GM21447 (cell line): ENCODE measurements at regions not wholly inside any gene's neighbourhood (a gene's known extent, or its start where the extent isn't known, plus 50 kb on each side); places are given as distances from the start of the nearest gene placed in this dataset.
A peak's percentile ranks its signal among the peaks of the same experiment; 100 is the strongest.

Experiments used
- ATAC-seq: cut with Tn5 transposase; IDR thresholded peaks from one replicate; pipeline ENCODE4 v1.9.1; 2021; ENCODE audit not compliant: unreplicated experiment

GRCh38 chr9:107925749-107926297 lies 436.3 kb upstream of the KLF4 start:
- ATAC-seq = no peak

GRCh38 chr9:107922260-107922659 lies 432.7 kb upstream of the KLF4 start:
- ATAC-seq = no peak

DNA sequence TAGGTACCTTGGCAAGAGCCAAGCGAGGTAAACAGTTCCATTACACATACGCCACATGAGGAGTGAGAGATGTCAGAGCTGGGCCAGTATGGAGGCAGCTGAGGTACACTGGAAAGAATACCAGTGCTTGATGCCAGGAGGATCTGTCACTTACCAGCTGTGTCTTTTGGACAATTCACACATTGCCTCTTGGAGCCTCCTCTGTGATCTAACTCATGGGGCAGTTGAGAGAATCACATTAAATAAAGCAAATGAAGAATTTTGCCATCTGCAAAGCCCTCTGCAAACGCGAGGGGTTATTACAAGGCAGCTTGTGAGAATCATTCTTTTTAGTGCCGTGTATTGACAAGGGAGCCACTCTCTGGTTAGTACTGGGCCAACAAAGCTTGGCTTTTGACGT lies 429.7 kb upstream of the KLF4 start:
- no peak for ATAC-seq

GRCh38 chr9:107918749-107919148 lies 429.2 kb upstream of the KLF4 start:
- no peak for ATAC-seq

DNA sequence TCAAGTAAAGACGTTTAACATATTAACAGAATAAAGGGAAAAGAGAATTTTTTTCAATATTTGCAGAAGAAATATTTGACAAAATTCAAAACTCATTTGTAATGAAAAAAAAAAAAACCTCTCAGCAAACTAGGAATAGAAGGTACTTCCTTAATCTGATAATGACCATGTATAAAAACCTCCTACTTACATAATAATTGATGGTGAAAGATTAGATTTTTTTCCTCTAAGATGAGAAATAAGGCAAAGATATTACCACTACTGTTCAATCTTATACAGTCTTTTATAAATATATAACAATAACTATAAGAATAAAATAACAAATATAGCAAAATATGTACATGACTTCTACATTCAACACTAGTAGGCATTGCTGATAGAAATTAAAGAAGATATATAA lies 424.6 kb upstream of the KLF4 start:
- ATAC-seq = no peak

DNA sequence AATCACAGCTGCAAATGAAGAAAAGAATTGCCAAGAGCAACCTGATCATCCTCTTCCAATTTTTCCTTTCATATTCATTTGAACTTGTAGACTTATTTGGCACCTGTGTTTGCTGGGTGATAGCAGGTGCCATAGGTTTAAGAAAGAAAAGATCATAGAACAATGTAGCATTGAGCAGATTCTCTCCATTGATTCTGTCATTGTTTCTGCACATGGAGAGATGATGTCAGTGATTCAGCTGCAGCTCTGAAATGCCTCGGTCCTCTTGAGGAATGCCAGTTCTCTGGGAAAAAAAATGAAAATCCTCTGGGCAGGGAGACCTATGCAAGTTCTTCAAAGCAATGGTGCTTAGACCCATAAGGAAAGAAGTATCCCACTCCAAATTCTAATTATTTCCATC lies 418.1 kb upstream of the KLF4 start:
- no peak for ATAC-seq

DNA sequence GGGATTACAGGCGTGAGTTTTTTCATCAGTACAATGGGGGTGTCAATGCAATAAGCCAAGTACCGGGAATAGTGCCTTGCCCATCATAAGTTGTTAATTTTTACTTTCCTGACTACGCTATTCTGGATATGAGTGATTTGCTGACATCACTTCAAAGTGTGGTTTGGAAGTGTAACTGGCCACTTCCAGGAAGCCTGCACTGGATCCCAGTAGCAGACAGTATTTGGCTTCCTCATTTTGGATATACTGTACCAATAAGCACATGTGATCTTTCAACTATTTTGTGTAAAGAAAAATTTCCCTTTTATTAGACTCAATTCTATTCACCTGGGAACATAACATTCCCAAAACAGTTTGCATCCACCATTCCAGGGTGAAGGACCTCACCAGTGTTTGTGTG lies 417.7 kb upstream of the KLF4 start:
- no peak for ATAC-seq

DNA sequence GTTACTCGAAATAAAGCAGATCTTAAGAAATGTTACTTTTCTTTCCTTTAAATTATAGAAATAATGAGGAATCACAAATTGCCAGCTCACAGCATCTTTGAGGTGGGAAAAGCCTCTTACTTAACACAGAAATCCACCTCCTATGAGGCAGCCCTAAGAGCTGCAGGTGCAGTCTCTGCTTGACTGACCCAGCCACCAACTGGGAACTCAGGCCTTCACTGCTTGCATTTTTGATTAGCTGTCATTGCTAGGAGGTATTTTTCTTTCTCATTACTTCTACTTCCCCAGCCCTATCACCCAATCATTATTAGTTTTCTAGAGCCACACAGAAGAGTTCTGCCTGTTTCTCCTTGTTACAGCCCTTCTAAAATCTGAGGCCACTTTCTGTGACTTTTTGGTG lies 416.5 kb upstream of the KLF4 start:
- ATAC-seq = no peak

DNA sequence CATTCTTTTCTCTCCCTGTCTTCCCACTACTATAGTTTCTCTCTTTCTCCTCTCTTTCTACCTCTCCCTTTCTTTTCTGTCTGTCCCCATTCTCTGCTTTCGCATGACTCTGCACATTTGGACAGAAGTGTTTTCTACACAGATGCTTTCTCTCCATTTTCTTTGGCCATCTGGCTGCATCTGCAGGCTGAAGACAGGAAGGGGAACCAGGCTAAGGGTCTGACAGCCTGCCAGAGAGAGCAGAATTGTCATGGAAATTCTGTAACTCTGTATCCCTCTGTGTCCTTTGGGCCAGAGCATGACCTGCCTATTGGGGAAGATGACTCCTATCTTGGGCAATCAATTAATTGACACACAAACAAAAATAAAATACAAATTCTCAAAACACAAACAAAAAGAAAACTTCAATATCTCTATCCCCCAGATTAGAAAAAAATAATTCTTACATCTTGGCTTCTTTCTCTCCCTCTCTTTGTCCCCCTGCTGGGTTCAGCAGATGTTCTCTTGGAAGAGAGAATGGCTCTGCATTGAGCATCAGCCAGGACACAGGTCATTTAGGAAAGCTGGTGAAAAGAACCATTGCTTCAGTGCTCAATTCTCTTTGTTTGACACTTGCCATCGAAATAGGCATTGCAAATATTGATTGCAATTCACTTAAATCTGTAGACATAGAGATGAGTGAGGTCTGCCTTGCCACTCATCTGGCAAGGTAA lies 415.9 kb upstream of the KLF4 start:
- ATAC-seq = no peak

DNA sequence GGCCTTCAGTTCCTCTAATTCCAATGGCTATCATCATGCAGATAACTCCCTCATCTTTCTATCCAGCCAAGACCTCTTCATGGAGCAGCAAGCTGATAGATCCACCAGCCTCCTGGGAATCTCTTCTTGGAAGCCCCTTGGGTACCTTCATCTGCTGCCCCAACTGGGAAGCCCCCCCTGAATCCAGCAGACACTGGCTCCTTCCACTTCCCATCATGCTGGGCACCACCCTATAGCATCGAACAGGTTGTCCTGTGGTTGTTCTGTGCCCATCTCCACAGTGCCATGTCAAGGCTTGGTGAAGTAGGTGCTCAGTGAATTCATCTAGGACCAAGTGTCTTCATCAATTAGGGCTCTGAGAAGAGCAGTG lies 410.4 kb upstream of the KLF4 start:
- no peak for ATAC-seq

- ATAC-seq = no peak
Measured at GRCh38 chr9:107898761-107899160, 409.2 kb upstream of the KLF4 start.

- ATAC-seq = no peak
Measured at GRCh38 chr9:107896544-107896943, 407.0 kb upstream of the KLF4 start.

DNA sequence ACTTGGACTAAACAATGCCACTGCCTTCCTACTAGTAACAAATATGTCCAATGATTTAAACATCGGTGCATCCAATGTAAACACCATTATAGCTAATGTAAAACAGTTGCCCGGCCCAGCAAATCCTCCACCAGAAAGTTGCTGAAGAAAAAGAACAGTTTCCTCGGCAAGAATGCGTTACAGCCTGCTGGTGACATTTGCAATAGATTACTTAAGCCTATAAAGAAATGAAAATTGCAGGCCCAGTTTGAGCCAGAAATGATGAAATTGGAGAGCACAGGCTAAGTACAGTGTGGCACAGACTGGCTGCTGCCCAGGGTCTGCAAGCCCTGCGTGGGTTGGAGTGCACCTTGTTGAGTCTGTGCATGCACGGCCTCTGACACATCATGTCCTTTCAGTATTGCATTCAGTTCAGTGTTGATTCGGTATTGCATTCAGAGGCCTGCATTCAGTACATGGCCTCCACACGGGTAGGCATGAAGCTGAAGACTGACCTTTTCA lies 406.0 kb upstream of the KLF4 start:
- ATAC-seq = no peak

- ATAC-seq = no peak
Measured at GRCh38 chr9:107894572-107895261, 405.1 kb upstream of the KLF4 start.

- ATAC-seq = no peak
Measured at GRCh38 chr9:107890921-107891465, 401.4 kb upstream of the KLF4 start.

DNA sequence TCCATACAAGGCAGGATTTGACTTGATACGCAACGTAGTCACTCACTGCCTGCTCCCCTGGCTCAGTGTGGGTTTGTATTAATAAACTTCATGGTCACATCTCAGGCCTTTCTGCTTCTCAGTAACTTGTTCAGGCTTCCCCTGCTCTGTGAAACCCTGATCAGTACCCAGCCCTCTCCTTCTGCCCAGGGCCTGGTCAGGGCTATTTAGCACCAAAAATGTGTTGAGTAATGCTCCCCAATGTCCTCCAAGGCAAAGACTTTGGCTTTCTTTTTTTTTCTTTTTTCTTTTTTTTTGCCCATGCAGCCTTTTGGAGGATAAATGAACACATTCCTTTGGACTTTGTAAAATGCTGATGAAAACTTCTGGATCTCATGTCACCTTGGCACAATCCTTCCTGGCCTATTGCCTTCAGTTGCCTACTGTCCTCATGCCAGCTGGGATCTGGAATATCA lies 399.2 kb upstream of the KLF4 start:
- ATAC-seq = no peak

GRCh38 chr9:107886826-107887225 lies 397.3 kb upstream of the KLF4 start:
- ATAC-seq = no peak

DNA sequence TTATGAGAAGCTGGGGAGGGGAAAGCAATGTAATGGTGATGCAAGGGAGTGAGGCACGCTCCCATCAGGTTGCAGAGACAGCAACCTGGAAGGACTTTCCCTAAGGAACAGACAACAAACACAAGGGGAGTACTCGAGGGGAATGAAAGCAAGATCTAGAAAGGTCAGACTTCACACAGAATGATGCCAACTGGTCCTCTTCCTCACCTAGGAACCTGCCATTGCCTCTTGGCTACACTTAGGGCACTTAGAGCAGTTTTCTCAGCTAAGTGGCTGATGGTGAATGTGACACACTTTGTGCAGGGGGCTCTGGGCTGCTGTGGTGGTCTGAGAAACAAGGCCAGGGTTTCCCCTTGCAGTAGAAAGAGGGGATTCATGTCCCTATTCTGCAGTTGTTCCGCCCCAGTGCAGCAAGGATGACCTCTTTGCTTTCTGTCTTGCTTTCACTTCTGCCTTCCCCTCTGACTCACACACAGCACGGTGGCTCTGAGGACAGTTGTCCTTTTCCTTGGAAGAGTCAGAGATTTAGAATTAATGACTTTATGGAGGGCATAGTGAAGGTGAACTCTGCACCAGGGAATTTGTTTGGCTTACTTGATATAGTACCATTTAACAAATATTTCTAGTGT lies 394.0 kb upstream of the KLF4 start:
- peak; percentile 98 for ATAC-seq

DNA sequence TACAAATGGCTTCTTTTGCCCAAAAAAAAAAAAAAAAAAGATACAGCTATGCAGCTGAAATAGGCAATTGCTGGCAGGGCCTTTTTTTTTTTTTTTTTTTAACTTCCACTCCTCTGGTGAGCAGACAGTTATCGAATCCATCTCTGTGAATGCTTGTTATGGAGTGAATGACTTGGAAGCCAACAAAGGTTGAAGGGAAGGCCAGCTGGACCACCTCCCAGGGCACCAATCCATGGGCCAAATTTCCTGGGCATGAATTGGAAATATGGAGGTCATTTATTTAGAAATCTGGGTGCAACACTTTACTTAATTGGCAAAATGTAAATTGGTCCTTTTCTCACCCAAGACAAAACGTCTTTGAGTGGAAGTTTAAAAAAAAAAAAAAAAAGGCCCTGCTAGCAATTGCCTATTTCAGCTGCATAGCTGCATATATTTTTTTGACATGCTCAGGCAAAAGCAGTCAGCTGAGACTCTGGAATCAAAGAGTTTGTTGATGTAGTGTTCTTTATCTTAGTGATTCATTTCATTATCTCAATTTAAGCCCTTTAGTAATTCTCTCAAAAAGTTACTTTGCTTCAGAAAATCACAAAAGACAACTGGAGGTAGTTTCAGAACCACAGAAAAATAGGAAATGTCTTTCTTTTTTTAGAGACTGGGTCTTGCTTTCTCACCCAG lies 392.2 kb upstream of the KLF4 start:
- no peak for ATAC-seq

GRCh38 chr9:107878462-107878861 lies 388.9 kb upstream of the KLF4 start:
- ATAC-seq = no peak

DNA sequence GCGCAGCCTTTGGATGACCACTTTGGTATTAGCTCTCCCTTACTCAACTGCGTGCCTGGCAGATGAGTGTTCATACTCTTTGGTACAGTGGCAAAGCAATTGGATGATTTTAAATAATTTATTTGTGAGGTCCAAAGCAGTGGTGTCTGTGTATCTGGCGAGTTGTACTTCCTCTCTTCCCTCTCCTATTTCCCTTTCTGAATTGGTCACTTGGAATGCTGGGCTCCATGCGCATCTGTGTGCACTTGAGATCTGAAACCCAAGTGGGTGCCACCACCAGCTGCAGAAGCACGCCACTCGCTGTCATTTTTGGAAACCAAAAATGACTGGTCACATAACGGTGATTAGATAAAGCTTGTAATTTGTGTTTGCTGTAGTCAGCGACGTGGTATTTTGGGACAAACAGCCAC lies 386.0 kb upstream of the KLF4 start:
- ATAC-seq = peak; percentile 43
